Natural killer cell (primary cell): ENCODE measurements at regions not wholly inside any gene's neighbourhood (a gene's known extent, or its start where the extent isn't known, plus 50 kb on each side); places are given as distances from the start of the nearest gene placed in this dataset.

ENCODE experiments used
- ATAC-seq, 3 donors: fragments of 150-1000 bp in 2 of 3; fragments of 200-7000 bp in 1 of 3; cut with Tn5 transposase; 1 replicate in 1 of 3; 2 replicates in 2 of 3; pipeline ENCODE4 v1.10.0; 2021; ENCODE audit warnings: mild to moderate bottlenecking in 2 of 3, moderate library complexity in 2 of 3
- DNase-seq, 2 donors: peaks; one replicate each; pipeline versions ENCODE4 v3.0.0 to v3.0.0-alpha.2; 2013 to 2021; ENCODE audit warnings: mixed read lengths in 1 of 2
- H3K27ac ChIP-seq: one replicate; pipeline ENCODE4 v1.5.1; 2013; ENCODE audit warnings: mild to moderate bottlenecking, low read length
- H3K27me3 ChIP-seq: one replicate; pipeline ENCODE4 v1.6.1; 2013; ENCODE audit warnings: low read length; ENCODE audit not compliant: control insufficient read depth, insufficient read depth
- H3K36me3 ChIP-seq: one replicate; pipeline ENCODE4 v1.6.1; 2013; ENCODE audit warnings: low read length; ENCODE audit not compliant: control insufficient read depth, insufficient read depth
- H3K4me1 ChIP-seq: one replicate; pipeline ENCODE4 v1.6.1; 2013; ENCODE audit warnings: low read length; ENCODE audit not compliant: control insufficient read depth, insufficient read depth
- H3K4me3 ChIP-seq: one replicate; pipeline ENCODE4 v1.5.1; 2013; ENCODE audit warnings: low read length
- H3K9me3 ChIP-seq: one replicate; pipeline ENCODE4 v1.6.1; 2013; ENCODE audit warnings: low read length; ENCODE audit not compliant: control insufficient read depth, insufficient read depth
- H3K27ac Mint-ChIP-seq, 2 donors: one replicate each; pipeline ENCODE4 v1.8.0; 2022; ENCODE audit warnings: mild to moderate bottlenecking in 2 of 2, mixed read lengths in 2 of 2, moderate library complexity in 1 of 2
- H3K27me3 Mint-ChIP-seq, 2 donors: one replicate each; pipeline ENCODE4 v1.8.0; 2022; ENCODE audit warnings: low read depth in 2 of 2, mixed read lengths in 2 of 2
- H3K36me3 Mint-ChIP-seq: one replicate; pipeline ENCODE4 v1.8.0; 2022; ENCODE audit warnings: mixed read lengths
- H3K4me1 Mint-ChIP-seq, 2 donors: one replicate each; pipeline ENCODE4 v1.8.0; 2022; ENCODE audit warnings: mixed read lengths in 2 of 2
- H3K4me3 Mint-ChIP-seq: one replicate; pipeline ENCODE4 v1.8.0; 2022; ENCODE audit warnings: mild to moderate bottlenecking, moderate library complexity, mixed read lengths
- H3K9me3 Mint-ChIP-seq, 2 donors: one replicate each; pipeline ENCODE4 v1.8.0; 2022; ENCODE audit warnings: mixed read lengths in 2 of 2
- CTCF ChIP-seq: fragments of 200-600 bp; IDR thresholded peaks from one replicate; pipeline ENCODE4 v1.8.0; 2022; ENCODE audit warnings: antibody characterized with exemption
- WGBS: methylation state at CpG from one replicate; pipeline ENCODE4 v1.1.7; 2013; ENCODE audit warnings: missing lambda C conversion rate; ENCODE audit not compliant: insufficient coverage; 5-methylcytosine and 5-hydroxymethylcytosine counted together
- intact Hi-C: fragments of 100-400 bp; cut with micrococcal nuclease; formaldehyde crosslinking; loops from one replicate; pipeline ENCODE4 v1.14.2; 2022

GRCh38 chr7:24125765-24126164 is 158.2 kb upstream of the NPY start:
- Mint-ChIP-seq H3K4me3 (no peak overlapping the region), H3K36me3 (no peaks in the 10 kb centered on the region), H3K4me1 (no peaks in the 10 kb centered on the region), H3K9me3 (no peaks in the 10 kb centered on the region), H3K27me3 (peaks cover 16% of the 10 kb centered on the region in 2 donors), H3K27ac (no peak overlapping the region)
- H3K4me1 ChIP-seq, result no peaks in the 10 kb centered on the region
- TF ChIP-seq CTCF, result no peak
- DNase-seq (no peak), ATAC-seq (no peak)
- H3K27me3 ChIP-seq, result peaks cover 4% of the 10 kb centered on the region
- intact Hi-C loops, result no loop called here
- WGBS, result 77% methylated on average over 1 of the region's 1 CpG
- H3K27ac ChIP-seq, result no peak overlapping the region
- H3K4me3 ChIP-seq, result no peak overlapping the region
- H3K9me3 ChIP-seq, result no peaks in the 10 kb centered on the region
- no peaks in the 10 kb centered on the region for H3K36me3 ChIP-seq

GRCh38 chr7:24127930-24128329 is 156.1 kb upstream of the NPY start:
- no peaks in the 10 kb centered on the region for H3K4me1 Mint-ChIP-seq
- DNase-seq (no peak), ATAC-seq (no peak)
- H3K9me3 ChIP-seq, result no peaks in the 10 kb centered on the region
- no CpG with 5 or more reads among the region's 3 CpGs for WGBS
- H3K4me3 Mint-ChIP-seq, result no peak overlapping the region
- no peak overlapping the region for H3K27ac ChIP-seq
- no peak overlapping the region for H3K27ac Mint-ChIP-seq
- peaks cover 16 to 21% of the 10 kb centered on the region in 2 donors for H3K27me3 Mint-ChIP-seq
- intact Hi-C loops, result no loop called here
- peaks cover 4% of the 10 kb centered on the region for H3K27me3 ChIP-seq
- no peaks in the 10 kb centered on the region for H3K36me3 Mint-ChIP-seq
- H3K4me3 ChIP-seq, result no peak overlapping the region
- H3K4me1 ChIP-seq, result no peaks in the 10 kb centered on the region
- no peaks in the 10 kb centered on the region for H3K36me3 ChIP-seq
- TF ChIP-seq CTCF, result no peak
- H3K9me3 Mint-ChIP-seq, result no peaks in the 10 kb centered on the region

- peaks cover 8% of the 10 kb centered on the region in 2 donors for H3K4me1 Mint-ChIP-seq
- Histone ChIP-seq H3K9me3 (no peaks in the 10 kb centered on the region), H3K27ac (no peak overlapping the region), H3K27me3 (no peaks in the 10 kb centered on the region), H3K4me1 (no peaks in the 10 kb centered on the region), H3K36me3 (no peaks in the 10 kb centered on the region), H3K4me3 (no peak overlapping the region)
- H3K27ac Mint-ChIP-seq, result no peak overlapping the region
- 91% methylated on average over 4 of the region's 4 CpGs for WGBS
- intact Hi-C loops, result no loop called here
- ATAC-seq (no peak), DNase-seq (no peak)
- no peak overlapping the region for H3K4me3 Mint-ChIP-seq
- no peaks in the 10 kb centered on the region for H3K36me3 Mint-ChIP-seq
- no peaks in the 10 kb centered on the region for H3K9me3 Mint-ChIP-seq
- no peak for TF ChIP-seq CTCF
- peaks cover 16% of the 10 kb centered on the region in 2 donors for H3K27me3 Mint-ChIP-seq
These were observed 154.4 kb upstream of the NPY start for GRCh38 chr7:24129597-24129996.

GRCh38 chr7:24130631-24131030 is 153.4 kb upstream of the NPY start:
- Mint-ChIP-seq H3K36me3 (no peaks in the 10 kb centered on the region), H3K4me1 (peaks cover 12% of the 10 kb centered on the region in 2 donors), H3K4me3 (no peak overlapping the region), H3K27me3 (peaks cover 12 to 16% of the 10 kb centered on the region in 2 donors), H3K27ac (no peak overlapping the region), H3K9me3 (no peaks in the 10 kb centered on the region)
- H3K4me1 ChIP-seq, result no peaks in the 10 kb centered on the region
- intact Hi-C loops, result no loop called here
- no peak for TF ChIP-seq CTCF
- H3K27me3 ChIP-seq, result no peaks in the 10 kb centered on the region
- ATAC-seq (no peak), DNase-seq (no peak)
- no peaks in the 10 kb centered on the region for H3K36me3 ChIP-seq
- H3K4me3 ChIP-seq, result no peak overlapping the region
- H3K27ac ChIP-seq, result no peak overlapping the region
- H3K9me3 ChIP-seq, result no peaks in the 10 kb centered on the region
